NCI-H446 (cell line): ENCODE measurements at regions not wholly inside any gene's neighbourhood (a gene's known extent, or its start where the extent isn't known, plus 50 kb on each side); places are given as distances from the start of the nearest gene placed in this dataset.
A peak's percentile ranks its signal among the peaks of the same experiment; 100 is the strongest.
"Not testable (repeated sequence)": the region's sequence is repeated elsewhere in the genome, so short reads cannot be mapped to it uniquely, and the experiment has no call there.

ENCODE experiments used
- DNase-seq, 2 experiments: peaks; one replicate each; lab custom pipeline; 2025; lab: John Stamatoyannopoulos, UW

DNA sequence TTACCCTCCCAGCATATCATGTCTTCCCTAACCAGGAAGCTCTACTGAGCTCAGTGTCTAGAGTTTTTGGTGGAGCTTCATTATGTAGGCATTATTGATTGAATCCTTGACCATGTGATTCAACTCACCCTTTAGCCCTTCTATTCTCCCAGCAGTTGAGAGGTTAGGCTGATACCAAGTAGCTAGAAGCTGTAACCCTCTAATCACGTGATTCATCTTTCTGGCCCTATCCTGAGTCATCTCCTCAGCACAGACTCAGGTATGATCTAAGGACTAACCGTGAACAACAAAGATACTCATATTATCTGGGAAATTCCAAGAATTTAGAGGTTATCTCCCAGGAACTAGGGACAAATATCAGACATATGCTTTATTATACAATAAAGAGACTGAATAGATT lies 625.5 kb downstream of the JRKL start:
- no peak for DNase-seq

DNA sequence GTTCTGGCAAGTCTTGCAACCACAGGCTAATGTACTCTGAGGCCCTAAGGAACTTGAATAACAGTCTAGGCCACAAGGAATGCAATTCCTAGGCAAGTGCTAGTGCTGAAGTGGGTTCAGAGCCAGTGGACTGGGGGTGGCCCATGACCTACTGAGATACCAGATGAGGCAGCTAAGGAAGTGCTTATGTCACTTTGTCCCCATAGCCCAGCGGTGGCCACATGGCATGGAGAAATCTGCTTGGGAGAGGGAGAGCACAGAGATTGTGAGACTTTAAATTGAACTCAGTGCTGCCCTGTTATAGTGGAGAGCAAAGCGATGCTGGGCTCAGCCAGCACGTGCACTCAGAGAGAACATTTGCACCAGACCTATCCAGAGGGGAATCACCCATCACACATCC lies 629.5 kb downstream of the JRKL start:
- no peak for DNase-seq

DNA sequence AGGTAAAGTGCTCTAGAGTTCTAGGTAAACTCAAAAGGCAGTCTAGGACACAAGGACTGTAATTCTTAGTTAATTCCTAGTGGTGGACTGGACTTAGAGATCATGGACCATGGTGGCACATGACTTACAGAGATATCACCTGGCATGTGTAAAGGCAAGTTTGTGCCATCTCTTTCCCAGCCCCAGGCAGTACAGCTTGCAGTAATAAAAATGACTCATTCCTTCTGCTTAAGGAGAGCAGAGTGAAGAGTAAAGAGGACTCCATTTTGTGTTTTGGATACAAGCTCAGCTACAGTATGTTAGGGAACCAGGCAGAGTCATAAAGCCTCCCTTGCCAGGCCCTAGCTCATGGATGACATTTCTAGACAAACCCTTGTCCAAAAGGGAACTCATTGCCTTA lies 629.9 kb downstream of the JRKL start:
- DNase-seq: no peak

DNA sequence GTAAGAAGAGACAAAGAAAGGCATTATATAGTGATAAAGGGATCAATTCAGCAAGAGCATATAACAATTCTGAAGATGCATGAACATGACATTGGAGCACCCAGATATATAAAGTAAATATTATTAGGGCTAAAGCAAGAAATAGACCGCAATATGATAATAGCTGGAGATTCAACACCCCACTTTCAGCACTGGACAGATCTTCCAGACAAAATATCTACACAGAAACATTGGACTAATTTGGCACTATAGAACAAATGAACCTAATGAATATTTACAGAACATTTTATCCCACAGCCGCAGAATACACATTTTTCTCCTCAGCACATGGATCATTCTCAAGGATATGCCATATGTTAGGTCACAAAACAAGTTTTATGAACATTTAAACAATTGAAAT lies 633.1 kb downstream of the JRKL start:
- DNase-seq: no peak

- DNase-seq: no peak
Observed at GRCh38 chr11:97028836-97029406, 639.1 kb downstream of the JRKL start.

DNA sequence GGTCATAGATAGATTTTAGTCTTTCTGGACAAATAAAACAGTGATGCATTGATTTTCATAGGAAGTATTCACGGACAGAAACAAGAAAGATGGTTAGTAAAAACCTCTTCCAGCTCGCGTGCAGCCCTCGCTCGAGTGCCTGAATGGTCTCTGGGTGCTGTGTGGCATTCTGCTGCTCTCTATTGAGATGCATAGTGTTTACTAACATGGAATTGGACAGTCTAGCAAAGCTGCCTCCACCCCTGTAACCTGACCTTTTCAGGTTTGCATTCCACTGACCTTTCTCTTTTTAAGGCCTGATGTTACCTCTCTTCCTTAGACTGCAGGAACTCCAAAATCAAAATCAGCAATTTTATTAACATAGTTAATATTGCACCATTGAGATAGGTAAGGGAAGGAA lies 643.4 kb downstream of the JRKL start:
- DNase-seq: no peak

DNA sequence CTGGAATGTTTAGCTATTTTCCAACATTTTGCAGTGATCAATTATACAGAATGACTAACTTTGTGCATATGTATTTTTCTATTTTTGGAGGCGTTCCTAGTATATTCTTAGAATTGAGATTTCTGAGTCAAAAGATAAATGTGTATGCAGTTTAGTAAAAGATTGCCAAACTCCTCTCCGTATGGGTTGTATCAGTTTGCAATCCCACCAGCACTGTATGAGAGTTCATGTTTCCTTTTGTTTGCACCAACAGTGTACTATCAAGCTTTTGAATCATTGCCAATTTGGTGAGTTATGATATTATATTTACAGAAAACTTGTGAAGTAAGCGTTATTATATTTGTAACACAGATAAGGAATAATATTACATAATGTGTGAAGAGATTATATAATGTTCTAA lies 658.7 kb downstream of the JRKL start:
- no peak for DNase-seq

- no peak for DNase-seq
Observed at GRCh38 chr11:97060184-97060583, 670.4 kb downstream of the JRKL start.

- no peak for DNase-seq
Observed at GRCh38 chr11:97069160-97069559, 679.3 kb downstream of the JRKL start.

DNA sequence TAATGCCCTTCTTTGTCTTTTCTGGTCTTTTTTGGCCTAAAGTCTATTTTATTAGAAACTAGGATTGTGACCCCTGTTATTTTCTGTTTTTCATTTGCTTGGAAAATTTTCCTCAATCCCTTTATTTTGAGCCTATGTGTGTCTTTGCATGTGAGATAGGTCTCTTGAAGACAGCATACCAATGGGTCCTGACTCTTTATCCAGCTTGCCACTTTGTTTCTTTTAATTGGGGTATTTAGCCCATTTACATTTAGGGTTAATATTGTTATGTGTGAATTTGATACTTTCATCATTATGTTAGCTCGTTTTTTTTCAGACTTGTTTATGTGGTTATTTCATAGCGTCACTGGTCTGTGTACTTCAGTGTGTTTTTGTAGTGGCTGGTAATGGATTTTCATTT lies 682.6 kb downstream of the JRKL start:
- DNase-seq: no peak

GRCh38 chr11:97076666-97077065 lies 686.9 kb downstream of the JRKL start:
- DNase-seq: not testable (repeated sequence)

DNA sequence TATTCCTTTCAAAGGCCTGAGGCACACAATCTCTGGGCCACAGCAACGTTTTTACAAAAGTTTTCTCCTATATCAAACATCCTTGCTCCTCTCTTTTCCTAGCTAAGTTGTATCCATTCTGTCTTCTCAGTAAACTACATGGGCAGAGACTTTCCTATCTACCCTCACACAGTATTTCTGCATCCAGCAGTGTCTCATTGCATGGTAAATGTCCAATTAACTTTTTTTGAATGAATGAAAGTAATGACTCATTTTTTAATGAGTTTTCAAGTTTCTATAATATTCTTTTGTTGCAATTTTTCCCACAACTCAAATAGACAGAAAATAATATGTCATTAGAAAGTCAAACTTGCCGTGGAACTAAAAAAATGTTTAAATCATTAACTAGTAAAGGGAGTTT lies 688.6 kb downstream of the JRKL start:
- DNase-seq: no peak

DNA sequence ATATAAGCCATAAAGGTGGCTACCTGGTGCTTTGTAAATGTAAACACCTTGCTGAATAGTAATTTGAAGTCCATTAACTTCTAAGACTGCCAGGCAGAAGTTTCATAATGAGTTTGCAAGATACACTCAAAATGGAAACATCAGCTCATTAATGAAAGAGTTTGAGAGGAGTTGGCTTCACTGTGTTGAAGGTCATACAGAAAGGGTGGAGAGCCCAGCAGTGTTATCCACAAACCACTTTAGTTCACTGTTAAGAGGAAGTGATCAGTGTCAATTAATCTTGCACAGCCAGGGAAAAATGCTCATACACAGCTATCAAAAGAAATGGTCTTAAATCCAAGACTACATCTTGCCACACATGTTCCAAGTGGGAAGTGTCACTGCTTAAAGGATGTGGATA lies 689.4 kb downstream of the JRKL start:
- DNase-seq: no peak

DNA sequence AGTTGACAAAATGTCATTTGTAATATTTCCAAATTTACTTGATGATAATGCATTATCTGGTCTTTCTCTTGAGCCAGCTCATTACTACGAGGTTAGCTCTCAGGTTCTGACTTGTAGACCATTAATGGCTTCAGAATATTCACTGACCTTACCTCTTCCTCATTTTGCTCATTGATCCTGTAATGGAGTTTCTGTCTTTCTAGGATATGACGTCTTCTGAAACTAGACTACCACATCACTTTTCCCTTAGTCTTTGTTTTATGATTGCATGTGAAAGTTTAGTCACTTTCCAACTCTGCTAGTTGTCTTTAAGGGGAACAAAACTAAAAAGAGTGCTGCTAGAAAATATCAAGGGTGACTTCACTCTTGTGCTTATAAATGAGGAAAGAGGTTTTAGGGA lies 697.6 kb downstream of the JRKL start:
- DNase-seq: no peak

DNA sequence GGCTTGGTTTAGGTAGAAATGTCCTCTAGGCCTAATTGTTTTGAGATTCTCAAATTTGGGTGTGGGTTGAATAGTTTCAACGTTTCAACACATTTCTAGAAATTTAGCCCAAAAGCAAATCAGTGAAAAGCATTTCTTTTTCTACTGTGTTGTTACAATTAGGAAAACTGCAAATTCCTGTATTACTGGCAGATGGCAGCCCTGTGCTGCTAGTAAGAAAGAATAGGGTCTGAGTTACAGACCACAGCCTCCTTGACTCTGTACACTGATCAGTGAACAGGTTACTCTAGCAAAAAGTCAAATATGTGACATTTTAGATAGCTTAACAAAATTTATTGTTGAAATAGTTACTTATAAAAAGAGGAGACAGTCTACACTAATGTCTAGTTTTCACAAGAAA lies 703.0 kb downstream of the JRKL start:
- DNase-seq: peak in 1 of 2 experiments; percentile 16

GRCh38 chr11:97102180-97102579 lies 712.4 kb downstream of the JRKL start:
- not testable (repeated sequence) for DNase-seq

- no peak for DNase-seq
Observed at GRCh38 chr11:97107604-97108003, 717.8 kb downstream of the JRKL start.

DNA sequence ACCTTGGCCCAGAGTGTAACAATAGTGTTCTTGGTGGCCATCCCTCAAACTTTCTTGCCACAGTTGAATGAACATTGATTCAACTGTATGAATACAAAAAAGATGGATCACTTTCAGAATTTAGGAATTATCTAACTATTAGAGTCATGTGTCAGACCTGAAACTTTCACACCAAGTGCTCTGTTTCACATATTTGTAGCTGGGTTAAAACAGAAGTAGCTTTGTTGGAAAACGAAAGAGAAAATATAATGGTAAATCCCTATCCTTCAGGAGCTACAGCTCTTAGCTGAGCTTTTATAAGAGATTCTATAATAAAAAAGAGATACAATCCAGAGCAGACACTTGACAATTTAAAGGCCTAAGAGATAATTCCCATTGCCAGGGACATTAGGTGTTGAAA lies 719.3 kb downstream of the JRKL start:
- DNase-seq: no peak

DNA sequence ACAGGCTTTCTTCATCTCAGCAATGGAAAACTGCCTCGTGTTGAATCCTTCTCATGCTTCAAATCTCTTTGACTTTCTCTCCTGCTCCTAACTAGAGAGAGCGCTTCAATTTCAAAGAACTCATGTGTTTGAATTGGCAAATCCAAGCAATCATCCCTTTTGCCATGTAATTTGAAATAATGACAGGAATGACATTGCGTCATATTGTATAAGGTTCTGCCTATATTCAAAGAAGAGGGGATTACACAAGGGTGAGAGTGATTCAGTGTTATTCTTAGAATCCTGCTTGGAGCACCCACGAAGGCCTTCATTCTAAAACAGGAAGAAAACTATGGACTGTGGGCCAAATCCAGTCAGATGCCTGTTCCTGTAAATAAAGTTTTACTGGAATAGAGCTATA lies 720.6 kb downstream of the JRKL start:
- no peak for DNase-seq

DNA sequence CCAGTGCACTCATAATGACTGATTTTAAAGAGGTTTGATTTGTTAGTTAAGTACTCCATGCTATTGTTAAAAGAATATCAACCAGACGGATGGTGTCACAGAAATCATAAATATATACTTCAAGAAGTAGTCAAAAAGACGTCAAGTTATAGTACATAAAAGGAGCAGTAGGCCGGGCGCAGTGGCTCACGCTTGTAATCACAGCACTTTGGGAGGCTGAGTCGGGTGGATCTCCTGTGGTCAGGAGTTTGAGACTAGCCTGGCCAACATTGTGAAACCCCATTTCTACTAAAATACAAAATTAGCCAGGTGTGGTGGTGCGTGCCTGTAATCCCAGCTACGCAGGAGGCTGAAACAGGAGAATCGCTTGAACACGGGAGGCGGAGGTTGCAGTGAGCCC lies 721.7 kb downstream of the JRKL start:
- DNase-seq: no peak

DNA sequence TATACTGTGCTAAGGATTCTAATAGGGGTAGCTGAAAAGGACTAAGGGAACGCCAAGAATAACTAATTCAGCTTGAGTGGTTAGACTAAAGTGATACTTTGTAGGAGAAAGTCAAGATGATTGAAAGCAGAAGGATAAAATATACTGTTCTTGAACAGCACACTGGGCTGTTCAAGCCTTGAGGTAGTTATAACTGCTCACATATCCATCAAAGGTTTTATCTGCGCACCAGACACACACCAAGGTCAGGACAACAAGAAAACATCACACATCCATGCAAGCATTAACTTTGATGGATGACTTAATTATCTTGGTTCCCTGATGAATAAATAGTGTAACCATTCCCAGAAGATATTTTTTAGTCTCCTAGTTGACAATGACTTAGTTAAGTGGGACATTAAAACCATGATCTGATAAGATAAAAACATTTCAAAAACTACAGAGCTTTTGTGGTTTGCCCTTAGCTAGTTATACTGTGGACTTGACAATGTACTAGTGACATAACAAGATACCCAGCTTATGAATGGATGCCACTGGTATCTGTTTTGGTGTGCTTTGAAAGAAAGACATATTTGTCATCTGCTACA lies 728.9 kb downstream of the JRKL start:
- no peak for DNase-seq

GRCh38 chr11:97123237-97123636 lies 733.4 kb downstream of the JRKL start:
- DNase-seq: no peak

DNA sequence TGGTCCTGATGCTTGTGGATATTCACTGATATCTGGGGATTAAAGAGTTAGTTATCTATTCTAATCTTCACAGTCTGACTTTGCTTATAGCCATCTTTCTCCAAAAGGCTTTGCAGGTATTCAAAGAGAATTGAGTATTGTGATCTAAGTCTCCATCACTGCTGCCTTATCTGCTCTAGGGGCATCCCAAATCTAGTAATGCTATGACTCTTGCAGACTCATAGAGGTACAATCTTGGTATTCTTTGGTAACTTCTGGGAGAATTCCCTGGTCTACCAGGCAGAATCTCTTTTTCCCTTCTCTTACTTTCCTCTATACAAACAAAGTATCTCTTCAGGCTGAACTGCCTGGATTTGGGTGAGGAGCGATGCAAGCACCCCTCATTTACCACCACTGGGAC lies 746.3 kb downstream of the JRKL start:
- DNase-seq: no peak

DNA sequence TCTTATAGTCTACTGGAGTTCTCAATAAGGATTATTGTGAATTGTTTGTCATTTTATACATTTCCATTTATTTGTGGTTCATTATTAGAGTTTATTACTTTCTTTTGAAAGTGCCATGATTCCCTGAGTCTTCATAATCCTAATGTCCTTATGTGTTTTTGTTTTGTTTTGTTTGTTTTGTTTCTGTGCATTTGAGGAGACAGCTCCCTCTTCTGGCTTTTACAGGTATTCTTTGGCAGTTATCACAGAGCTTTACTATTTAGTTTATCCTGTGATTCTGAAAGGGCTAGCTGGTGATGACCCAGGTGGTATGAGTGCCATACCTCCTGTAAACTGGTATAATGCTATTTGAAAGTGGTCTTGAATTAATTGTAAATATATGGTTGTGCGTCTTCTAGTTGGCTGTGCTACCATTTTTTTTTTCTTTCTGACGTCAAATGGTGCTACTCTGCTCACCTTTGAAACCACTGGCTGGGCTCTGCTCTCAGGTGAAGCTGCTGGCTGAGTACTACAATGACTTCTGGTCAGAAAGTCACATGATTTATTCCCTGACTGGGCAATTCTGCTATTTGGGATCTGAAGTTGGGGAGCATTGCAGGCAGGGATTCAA lies 751.2 kb downstream of the JRKL start:
- DNase-seq: peak in 1 of 2 experiments; percentile 38
